Esophagus muscularis mucosa (tissue), 3 donors: ENCODE measurements at regions not wholly inside any gene's neighbourhood (a gene's known extent, or its start where the extent isn't known, plus 50 kb on each side); places are given as distances from the start of the nearest gene placed in this dataset.

Experiments used
- CTCF ChIP-seq, 3 experiments: fragments of 200-600 bp in 2 of 3; fragments of 450-650 bp in 1 of 3; sonication (generic) in 2 of 3; IDR thresholded peaks; one replicate each; pipeline ENCODE4 v1.5.1; 2017 to 2019; ENCODE audit warnings: antibody characterized with exemption in 3 of 3, mild to moderate bottlenecking in 2 of 3, moderate library complexity in 1 of 3
- POLR2A ChIP-seq: fragments of 450-650 bp; IDR thresholded peaks from one replicate; pipeline ENCODE4 v1.6.1; 2017; ENCODE audit warnings: antibody characterized with exemption, moderate library complexity, mild to moderate bottlenecking, low read depth

GRCh38 chr11:45373506-45374035 is 87.4 kb upstream of the SYT13 start:
- TF ChIP-seq CTCF (IDR thresholded peaks at IDR 0.05) = no peak
- no peak for TF ChIP-seq POLR2A
